GM20000 (cell line): ENCODE measurements at regions not wholly inside any gene's neighbourhood (a gene's known extent, or its start where the extent isn't known, plus 50 kb on each side); places are given as distances from the start of the nearest gene placed in this dataset.

Experiments
- DNase-seq: peaks from one replicate; pipeline ENCODE4 v3.0.0; 2012; ENCODE audit warnings: low spot score
- CTCF ChIP-seq: IDR thresholded peaks from 2 replicates; pipeline ENCODE4 v1.5.1; 2012; ENCODE audit warnings: mild to moderate bottlenecking, control low read depth; ENCODE audit errors: extremely low read depth, missing control alignments

- DNase-seq = no peak
- TF ChIP-seq CTCF = no peak
Observed at GRCh38 chr20:62551407-62552323, 75.9 kb upstream of the GATA5 start.

GRCh38 chr20:62552613-62553012 is 76.8 kb upstream of the GATA5 start:
- no peak for TF ChIP-seq CTCF
- no peak for DNase-seq

GRCh38 chr20:62553136-62553837 is 77.5 kb upstream of the GATA5 start:
- TF ChIP-seq CTCF = no peak
- DNase-seq = no peak

GRCh38 chr20:62553838-62554161 is 78.0 kb upstream of the GATA5 start:
- no peak for DNase-seq
- no peak for TF ChIP-seq CTCF

GRCh38 chr20:62554214-62554897 is 78.6 kb upstream of the GATA5 start:
- no peak for TF ChIP-seq CTCF
- no peak for DNase-seq

GRCh38 chr20:62554898-62555641 is 79.3 kb upstream of the GATA5 start:
- no peak for DNase-seq
- TF ChIP-seq CTCF = no peak
